Motor neuron (in vitro differentiated cells): ENCODE measurements at regions not wholly inside any gene's neighbourhood (a gene's known extent, or its start where the extent isn't known, plus 50 kb on each side); places are given as distances from the start of the nearest gene placed in this dataset.

Experiments
- ATAC-seq, 8 experiments: fragments of 200-7000 bp; cut with Tn5 transposase; replicated peaks in 6 of 8; 2 replicates each; pipeline ENCODE4 v1.8.0; 2021; ENCODE audit warnings: mild to moderate bottlenecking in 8 of 8, moderate library complexity in 8 of 8
- H3K27ac ChIP-seq, 2 donors: fragments of 250-450 bp; sonication (Bioruptor Pico); 2 replicates each; pipeline ENCODE4 v1.9.0; 2021; ENCODE audit warnings: antibody characterized with exemption in 2 of 2, mild to moderate bottlenecking in 2 of 2, moderate library complexity in 1 of 2
- H3K4me1 ChIP-seq, 2 donors: fragments of 250-450 bp; sonication (Bioruptor Pico); replicated peaks in 1 of 2; 2 replicates each; pipeline ENCODE4 v1.6.1; 2021; ENCODE audit warnings: antibody characterized with exemption in 2 of 2, mild to moderate bottlenecking in 2 of 2, moderate library complexity in 1 of 2
- H3K4me3 ChIP-seq, 5 donors: fragments of 250-450 bp; sonication (Bioruptor Pico); 2 replicates each; pipeline ENCODE4 v1.9.0; 2021; ENCODE audit warnings: antibody characterized with exemption in 5 of 5, mild to moderate bottlenecking in 5 of 5, moderate library complexity in 4 of 5
- WGBS, 10 experiments: fragments of 450-650 bp; shearing (Covaris generic); methylation state at CpG; one replicate each; pipeline ENCODE4 v1.0.0; 2022; 5-methylcytosine and 5-hydroxymethylcytosine counted together
- in situ Hi-C, 9 experiments: fragments of 400-800 bp; cut with MboI; loops; one replicate each; pipeline ENCODE4 v1.15.0; 2021; ENCODE audit warnings: low sequenced_read_pairs in 9 of 9, low pct_unique_long_range_greater_than_20kb in 2 of 9; ENCODE audit not compliant: unreplicated experiment in 9 of 9

DNA sequence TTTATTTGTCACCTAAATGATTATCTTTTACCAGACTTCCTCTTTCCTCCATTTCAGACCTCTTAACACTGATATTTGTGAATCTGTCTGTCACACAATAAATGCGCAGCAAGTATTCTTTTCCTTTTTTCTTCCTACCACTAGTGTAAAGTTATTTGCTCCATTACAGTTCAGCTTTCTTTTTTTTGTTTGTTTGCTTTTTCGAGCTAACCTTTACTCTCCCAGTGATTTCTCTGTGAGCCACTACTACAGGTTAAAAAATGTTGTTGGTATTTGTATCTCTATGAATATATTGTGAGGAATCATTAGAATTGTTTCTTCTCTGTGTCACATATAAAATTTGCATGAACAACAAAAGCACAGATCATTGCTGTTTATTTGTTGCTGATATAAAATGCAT is 854.0 kb upstream of the GCFC2 start:
- no peaks in the 10 kb centered on the region for H3K4me1 ChIP-seq
- 15 to 100% (median 77%) methylated on average over 1 to 2 of the region's 2 CpGs for WGBS, 10 experiments
- in situ Hi-C loops, result no loop called here
- ATAC-seq, result no peak
- H3K4me3 ChIP-seq, result no peak overlapping the region
- no peak overlapping the region for H3K27ac ChIP-seq

DNA sequence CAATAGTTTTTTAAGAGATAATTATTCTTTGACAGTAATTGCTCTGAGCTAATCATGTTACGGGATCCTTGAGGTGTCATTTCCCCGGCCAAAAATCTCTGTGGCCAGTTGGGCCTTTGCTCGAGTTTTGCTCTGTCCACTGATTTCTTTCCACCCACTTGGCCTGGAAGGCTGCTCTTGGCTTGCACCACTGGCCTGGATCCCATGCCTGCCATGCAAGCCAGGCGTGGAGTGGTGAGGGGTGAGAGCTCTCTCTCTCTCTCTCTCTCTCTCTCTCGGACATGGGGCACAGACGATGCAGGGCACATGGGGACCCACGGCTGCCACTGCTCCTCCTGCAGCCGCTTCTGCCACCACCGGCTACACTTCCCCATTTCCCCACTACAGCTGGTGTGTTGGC is 853.0 kb upstream of the GCFC2 start:
- Histone ChIP-seq H3K27ac (no peak overlapping the region), H3K4me1 (no peaks in the 10 kb centered on the region), H3K4me3 (no peak overlapping the region)
- in situ Hi-C loops, result no loop called here
- WGBS, 10 experiments, result 0 to 100% (median 94%) methylated on average over 1 to 3 of the region's 9 CpGs; no CpG with 5 or more reads in 1 of the 10 experiments
- no peak for ATAC-seq

DNA sequence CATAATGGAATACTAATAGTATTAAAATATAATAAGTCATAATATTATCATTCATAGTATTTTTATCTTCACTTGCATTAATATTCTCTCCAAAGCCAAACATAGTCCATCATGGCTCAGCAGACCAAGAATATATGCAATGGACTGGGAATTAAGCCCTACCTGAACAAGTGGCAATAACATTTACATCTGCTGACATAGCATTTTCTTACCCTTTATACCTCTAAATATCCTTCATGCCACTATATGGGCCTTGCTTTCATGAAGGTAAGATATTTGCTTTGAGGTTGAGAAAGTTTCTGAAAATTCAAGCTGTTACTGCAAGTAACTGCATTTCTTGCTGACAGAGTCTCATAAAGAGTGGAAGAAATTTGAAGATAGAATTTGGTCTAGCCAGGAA is 847.4 kb upstream of the GCFC2 start:
- in situ Hi-C loops, result no loop called here
- Histone ChIP-seq H3K27ac (no peak overlapping the region), H3K4me3 (no peak overlapping the region), H3K4me1 (peaks cover 0 to 14% of the 10 kb centered on the region in 2 donors)
- ATAC-seq, result no peak

DNA sequence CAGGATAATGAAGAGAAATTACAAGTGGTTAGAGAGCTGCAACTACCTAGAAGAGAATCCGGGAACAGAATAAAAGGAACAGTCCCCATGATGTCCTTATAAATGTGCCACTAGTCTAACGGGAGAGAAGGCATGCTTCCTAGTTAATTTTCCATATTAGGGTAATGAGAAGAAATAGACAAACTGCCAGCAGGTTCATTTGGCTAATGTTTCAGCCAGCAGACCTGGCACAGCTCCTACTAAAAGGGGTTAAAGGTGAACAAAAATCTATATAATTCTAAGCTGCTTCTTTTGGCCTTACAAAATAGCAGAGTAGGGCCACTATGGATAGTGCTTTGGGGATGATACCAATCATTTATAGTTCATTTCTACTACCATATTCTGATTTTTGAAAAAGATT is 845.3 kb upstream of the GCFC2 start:
- no peak overlapping the region for H3K27ac ChIP-seq
- H3K4me3 ChIP-seq, result no peak overlapping the region
- in situ Hi-C loops, result no loop called here
- 0 to 83% (median 70%) methylated on average over 2 of the region's 2 CpGs; no CpG with 5 or more reads in 5 of the 10 experiments for WGBS, 10 experiments
- peaks cover 0 to 14% of the 10 kb centered on the region in 2 donors for H3K4me1 ChIP-seq
- ATAC-seq, result peak in 2 of 8 experiments; percentile 35 to 55

DNA sequence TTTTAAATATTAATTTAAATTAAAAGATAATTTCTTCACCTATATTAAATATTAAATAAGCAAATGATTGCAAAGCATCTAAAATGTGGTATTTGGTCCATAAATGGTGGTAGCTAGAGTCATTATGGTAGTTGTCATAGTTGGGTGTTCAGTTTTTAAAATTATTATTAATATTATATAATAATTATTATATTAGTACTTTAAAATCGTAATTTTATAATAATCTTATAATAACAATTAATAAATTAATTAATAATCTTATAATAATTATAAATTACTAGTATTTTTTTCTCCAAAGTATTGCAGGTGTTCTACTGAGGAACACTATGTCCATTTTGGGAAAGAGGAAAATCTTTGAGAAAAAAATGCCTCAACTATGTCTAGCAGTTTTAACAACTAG is 835.5 kb upstream of the GCFC2 start:
- WGBS, 10 experiments, result 0 to 57% (median 35%) methylated on average over 1 of the region's 1 CpG; no CpG with 5 or more reads in 4 of the 10 experiments
- no peak overlapping the region for H3K27ac ChIP-seq
- ATAC-seq, result no peak
- no peak overlapping the region for H3K4me3 ChIP-seq
- peaks cover 0 to 9% of the 10 kb centered on the region in 2 donors for H3K4me1 ChIP-seq
- in situ Hi-C loops, result no loop called here

DNA sequence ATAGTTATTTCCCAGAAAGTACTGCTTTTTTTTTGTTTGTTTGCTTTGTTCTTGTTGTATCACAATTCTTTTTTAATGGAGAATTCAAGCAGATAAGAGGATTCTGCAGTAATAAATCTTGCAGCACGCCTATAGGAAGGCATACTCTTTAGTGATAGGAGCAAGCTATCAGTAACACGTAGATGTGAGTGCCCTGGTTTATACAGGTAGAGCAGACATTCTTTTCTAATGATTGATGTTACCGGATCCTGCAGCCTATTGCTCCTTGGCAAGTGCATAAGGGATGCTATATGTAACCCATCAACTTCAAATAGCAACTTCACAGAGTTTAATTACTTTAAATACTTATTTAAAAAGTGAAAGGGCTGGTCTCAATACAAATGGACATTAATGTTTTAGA is 834.2 kb upstream of the GCFC2 start:
- no peak for ATAC-seq
- Histone ChIP-seq H3K4me1 (peaks cover 0 to 9% of the 10 kb centered on the region in 2 donors), H3K27ac (no peak overlapping the region), H3K4me3 (no peak overlapping the region)
- WGBS, 10 experiments, result 0 to 89% (median 31%) methylated on average over 1 to 3 of the region's 3 CpGs; no CpG with 5 or more reads in 1 of the 10 experiments
- in situ Hi-C loops, result no loop called here

DNA sequence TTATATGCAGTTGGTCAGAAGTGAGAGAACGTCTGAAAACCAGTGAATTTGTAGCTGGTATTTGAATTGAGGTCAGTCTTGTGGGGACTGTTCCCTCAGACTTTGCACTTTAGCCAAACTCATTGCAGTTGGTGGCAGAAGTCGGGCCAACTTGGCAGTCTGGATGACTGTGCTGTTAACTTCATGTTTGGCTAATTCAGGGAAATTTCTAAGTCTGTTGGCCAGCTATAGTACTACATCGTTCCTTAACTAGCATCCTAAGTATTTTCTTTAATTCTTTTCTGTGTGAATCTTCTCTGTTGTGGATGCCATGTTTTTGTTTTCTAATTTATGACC is 806.8 kb upstream of the GCFC2 start:
- WGBS, 10 experiments, result 0 to 89% (median 75%) methylated on average over 1 to 3 of the region's 3 CpGs; no CpG with 5 or more reads in 2 of the 10 experiments
- in situ Hi-C loops, result no loop called here

DNA sequence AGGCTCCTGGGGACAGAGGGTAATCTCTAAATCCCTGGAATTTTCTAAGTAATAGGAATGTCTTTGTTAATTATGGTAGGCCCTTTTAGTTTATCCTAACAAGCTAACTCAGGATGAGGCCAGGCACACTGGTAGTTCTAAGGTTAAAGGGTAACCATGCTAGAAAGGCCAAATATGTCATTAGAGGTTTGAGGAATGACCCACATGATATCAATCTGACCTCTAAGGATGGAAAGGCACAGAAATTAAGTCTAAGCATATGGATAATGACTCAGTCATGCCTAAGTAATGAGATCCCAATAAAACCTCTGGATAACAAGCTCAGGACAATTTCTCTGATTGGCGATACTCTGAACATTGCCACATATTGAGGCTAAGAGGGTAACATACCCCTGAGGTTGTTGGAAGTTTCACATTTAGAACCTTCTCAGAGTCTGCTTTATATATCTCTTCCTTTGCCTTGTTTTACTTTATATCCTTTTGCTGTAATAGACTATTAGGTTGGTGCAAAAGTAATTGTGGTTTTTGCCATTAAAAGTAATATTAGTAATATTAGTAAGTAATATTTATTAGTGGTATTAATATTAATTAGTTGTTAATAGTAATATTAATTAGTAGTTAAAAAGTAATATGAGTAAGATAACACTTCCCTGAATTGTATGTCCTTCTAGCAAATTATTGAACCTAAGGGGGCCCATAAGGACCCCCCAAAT is 806.3 kb upstream of the GCFC2 start:
- in situ Hi-C loops, result no loop called here
- no peak overlapping the region for H3K27ac ChIP-seq
- H3K4me1 ChIP-seq, result peaks cover 0 to 3% of the 10 kb centered on the region in 2 donors
- no peak for ATAC-seq
- H3K4me3 ChIP-seq, result no peak overlapping the region
- 38 to 100% (median 67%) methylated on average over 1 of the region's 1 CpG; no CpG with 5 or more reads in 6 of the 10 experiments for WGBS, 10 experiments

More for the DNA sequence above, 806.8 kb upstream of the GCFC2 start:
- Histone ChIP-seq H3K27ac (no peak overlapping the region), H3K4me3 (no peak overlapping the region), H3K4me1 (no peaks in the 10 kb centered on the region)
- no peak for ATAC-seq

DNA sequence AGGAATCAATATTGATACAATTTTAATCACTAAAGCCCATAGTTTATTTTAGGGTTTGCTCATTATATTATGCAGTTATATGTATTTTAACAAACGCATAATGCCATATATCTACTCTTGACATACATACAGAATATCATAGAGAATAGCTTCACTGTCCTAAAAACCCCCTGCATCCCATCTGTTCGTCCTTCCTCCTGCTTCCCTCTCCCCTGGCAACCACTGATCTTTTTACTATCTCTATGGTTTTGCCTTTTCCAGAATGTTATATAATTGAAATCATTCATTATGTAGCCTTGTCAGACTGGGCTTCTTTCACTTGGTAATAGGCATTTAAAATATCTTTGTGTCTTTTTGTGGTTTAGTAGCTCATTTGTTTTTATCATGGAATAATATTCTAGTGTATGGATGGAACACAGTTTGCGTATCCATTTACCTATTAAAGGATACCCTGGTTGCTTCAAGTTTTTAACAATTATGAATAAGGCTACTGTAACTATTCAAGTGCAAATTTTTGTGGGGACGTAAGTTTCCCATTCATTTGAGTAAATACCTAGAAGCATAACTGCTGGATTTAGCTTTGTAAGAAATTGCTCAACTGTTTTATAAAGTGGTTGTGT is 801.6 kb upstream of the GCFC2 start:
- WGBS, 10 experiments, result 0 to 79% (median 55%) methylated on average over 1 to 4 of the region's 4 CpGs
- H3K4me1 ChIP-seq, result peaks cover 0 to 3% of the 10 kb centered on the region in 2 donors
- H3K4me3 ChIP-seq, result no peak overlapping the region
- in situ Hi-C loops, result no loop called here
- no peak overlapping the region for H3K27ac ChIP-seq
- ATAC-seq, result peak in 1 of 8 experiments; percentile 11

DNA sequence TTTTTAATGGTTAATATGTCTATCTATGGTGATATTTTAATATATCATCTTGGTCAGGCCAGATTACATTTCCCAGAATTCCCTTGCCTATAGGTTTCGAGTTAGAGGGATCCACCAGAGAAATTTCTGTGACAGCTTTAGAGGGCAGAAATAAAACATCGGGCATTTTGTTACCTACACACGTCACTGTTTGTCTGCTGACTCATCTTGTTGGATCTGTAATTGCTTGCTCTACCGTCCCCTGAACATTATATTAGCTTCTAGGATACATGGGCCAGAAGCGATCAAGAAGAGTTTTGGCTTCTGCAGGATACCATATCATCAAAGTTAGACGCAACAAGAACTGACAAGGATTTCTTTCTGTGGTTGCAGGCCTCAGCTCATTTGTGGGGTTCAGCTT is 795.8 kb upstream of the GCFC2 start:
- H3K4me3 ChIP-seq, result no peak overlapping the region
- in situ Hi-C loops, result no loop called here
- H3K27ac ChIP-seq, result no peak overlapping the region
- H3K4me1 ChIP-seq, result no peaks in the 10 kb centered on the region
- no peak for ATAC-seq
- 12 to 97% (median 79%) methylated on average over 2 to 6 of the region's 6 CpGs for WGBS, 10 experiments

DNA sequence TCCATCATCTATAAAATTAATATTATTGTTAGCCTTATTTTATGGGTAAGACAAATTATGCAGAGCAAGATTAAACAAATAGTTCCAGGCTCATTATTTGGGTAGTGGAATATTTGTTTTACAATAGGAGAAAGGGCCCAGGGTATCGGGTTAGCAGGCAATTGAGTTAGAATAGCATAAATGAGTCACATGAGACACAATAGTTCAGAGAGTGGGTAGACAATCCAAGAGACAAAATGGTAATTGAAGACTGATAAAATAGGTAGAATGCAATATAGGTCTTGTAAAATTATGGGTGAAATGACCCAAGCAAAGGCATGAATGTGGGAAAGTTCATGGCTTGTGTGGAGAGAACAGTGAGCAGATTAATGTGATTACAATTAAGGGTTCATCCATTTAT is 790.9 kb upstream of the GCFC2 start:
- 0 to 83% (median 11%) methylated on average over 1 of the region's 1 CpG; no CpG with 5 or more reads in 1 of the 10 experiments for WGBS, 10 experiments
- Histone ChIP-seq H3K4me3 (no peak overlapping the region), H3K27ac (no peak overlapping the region), H3K4me1 (no peaks in the 10 kb centered on the region)
- in situ Hi-C loops, result no loop called here
- peak in 3 of 8 experiments; percentile 35 to 65 (median 56) for ATAC-seq

DNA sequence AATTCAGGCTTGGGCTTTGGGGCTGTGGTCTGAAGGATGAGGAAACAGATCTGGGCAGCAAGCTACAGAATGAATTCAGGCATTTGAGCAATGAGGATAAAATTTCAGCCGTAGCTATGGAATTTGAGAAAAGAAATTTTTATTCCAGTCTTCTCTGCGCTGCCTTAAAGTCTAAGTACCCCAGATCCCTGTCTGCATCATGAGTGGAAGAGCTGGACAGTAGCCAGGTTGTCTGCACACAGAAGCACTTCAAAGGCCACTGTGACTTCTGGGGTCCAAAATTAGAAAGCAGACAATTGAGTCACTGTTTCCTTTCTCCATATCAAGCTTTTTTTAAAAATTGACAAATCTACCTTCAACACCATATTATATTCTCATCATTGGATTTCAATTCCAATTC is 787.6 kb upstream of the GCFC2 start:
- Histone ChIP-seq H3K4me1 (no peaks in the 10 kb centered on the region), H3K4me3 (no peak overlapping the region), H3K27ac (no peak overlapping the region)
- WGBS, 10 experiments, result 5 to 100% (median 64%) methylated on average over 1 to 2 of the region's 2 CpGs; no CpG with 5 or more reads in 2 of the 10 experiments
- no peak for ATAC-seq
- in situ Hi-C loops, result no loop called here

DNA sequence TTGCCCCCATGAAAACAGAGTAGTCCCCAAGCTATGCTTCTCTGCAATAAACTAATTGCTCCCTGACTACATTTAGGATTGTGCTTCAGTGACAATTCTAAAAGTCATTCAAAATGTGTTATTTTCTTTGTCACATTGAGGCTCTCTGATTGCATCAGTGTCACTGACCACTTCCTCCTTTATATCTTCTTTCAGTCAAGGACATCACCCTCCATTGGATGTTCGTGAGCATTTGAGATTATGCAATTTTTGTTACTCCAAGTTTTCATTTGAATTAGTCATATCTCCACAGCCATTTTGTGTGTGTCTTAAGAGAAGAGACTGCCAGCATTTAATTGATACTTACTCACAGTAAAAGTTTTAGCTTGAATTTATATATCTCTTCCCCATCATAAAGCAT is 780.8 kb upstream of the GCFC2 start:
- H3K4me3 ChIP-seq, result no peak overlapping the region
- no peak overlapping the region for H3K27ac ChIP-seq
- 0 to 100% (median 80%) methylated on average over 1 of the region's 1 CpG; no CpG with 5 or more reads in 3 of the 10 experiments for WGBS, 10 experiments
- in situ Hi-C loops, result no loop called here
- no peak for ATAC-seq
- no peaks in the 10 kb centered on the region for H3K4me1 ChIP-seq
